NCI-H2196 treated with DMSO at 0.1 percent for 48 hours (cell line): ENCODE measurements at regions not wholly inside any gene's neighbourhood (a gene's known extent, or its start where the extent isn't known, plus 50 kb on each side); places are given as distances from the start of the nearest gene placed in this dataset.

Source experiments
- DNase-seq: peaks from one replicate; lab custom pipeline; 2025; ENCODE audit not compliant: unreplicated experiment; lab: John Stamatoyannopoulos, UW

GRCh38 chr15:93882141-93882540 is 349.2 kb upstream of the MCTP2 start:
- DNase-seq, result no peak

GRCh38 chr15:93881310-93881709 is 350.1 kb upstream of the MCTP2 start:
- no peak for DNase-seq

- DNase-seq, result no peak
These were observed 351.0 kb upstream of the MCTP2 start for GRCh38 chr15:93880358-93880757.

- DNase-seq, result no peak
These were observed 360.8 kb upstream of the MCTP2 start for GRCh38 chr15:93870583-93870982.

GRCh38 chr15:93866948-93867347 is 364.4 kb upstream of the MCTP2 start:
- DNase-seq, result no peak

GRCh38 chr15:93866476-93866875 is 364.9 kb upstream of the MCTP2 start:
- no peak for DNase-seq

- DNase-seq, result no peak
These were observed 365.8 kb upstream of the MCTP2 start for GRCh38 chr15:93865586-93865985.

- no peak for DNase-seq
These were observed 368.6 kb upstream of the MCTP2 start for GRCh38 chr15:93862791-93863190.

- no peak for DNase-seq
These were observed 369.2 kb upstream of the MCTP2 start for GRCh38 chr15:93861956-93862741.

GRCh38 chr15:93861413-93861812 is 369.9 kb upstream of the MCTP2 start:
- DNase-seq, result no peak

- DNase-seq, result no peak
These were observed 370.7 kb upstream of the MCTP2 start for GRCh38 chr15:93860701-93861100.

GRCh38 chr15:93859176-93859575 is 372.2 kb upstream of the MCTP2 start:
- DNase-seq, result no peak

- DNase-seq, result no peak
These were observed 376.1 kb upstream of the MCTP2 start for GRCh38 chr15:93855181-93855826.

- no peak for DNase-seq
These were observed 377.3 kb upstream of the MCTP2 start for GRCh38 chr15:93854088-93854487.

- no peak for DNase-seq
These were observed 378.6 kb upstream of the MCTP2 start for GRCh38 chr15:93852761-93853160.

GRCh38 chr15:93848490-93848889 is 382.9 kb upstream of the MCTP2 start:
- no peak for DNase-seq

GRCh38 chr15:93848076-93848475 is 383.3 kb upstream of the MCTP2 start:
- no peak for DNase-seq

- DNase-seq, result no peak
These were observed 385.2 kb upstream of the MCTP2 start for GRCh38 chr15:93846148-93846547.

- no peak for DNase-seq
These were observed 393.9 kb upstream of the MCTP2 start for GRCh38 chr15:93837450-93837849.

GRCh38 chr15:93835344-93835743 is 396.0 kb upstream of the MCTP2 start:
- DNase-seq, result no peak

GRCh38 chr15:93831641-93832040 is 399.7 kb upstream of the MCTP2 start:
- DNase-seq, result no peak

- DNase-seq, result no peak
These were observed 400.9 kb upstream of the MCTP2 start for GRCh38 chr15:93830221-93831080.
